Gastrocnemius medialis (tissue), 4 donors: ENCODE measurements at regions not wholly inside any gene's neighbourhood (a gene's known extent, or its start where the extent isn't known, plus 50 kb on each side); places are given as distances from the start of the nearest gene placed in this dataset.

Experiments
- ATAC-seq, 2 donors: fragments of 150-250 bp; one replicate each; pipeline ENCODE4 v1.9.1; 2016
- DNase-seq, 2 donors: peaks; one replicate each; pipeline ENCODE4 v3.0.0-alpha.2; 2019
- H3K27ac ChIP-seq, 4 donors: fragments of 200-600 bp; sonication (generic); 1 replicate in 1 of 4; 2 replicates in 3 of 4; pipeline ENCODE4 v1.5.1; 2016 to 2018; ENCODE audit warnings: mild to moderate bottlenecking in 2 of 4, moderate library complexity in 1 of 4
- H3K27me3 ChIP-seq, 3 donors: fragments of 200-600 bp; sonication (generic) in 2 of 3; 1 replicate in 1 of 3; 2 replicates in 2 of 3; pipeline versions ENCODE4 v1.5.1 to v1.6.0; 2016 to 2019; ENCODE audit warnings: mild to moderate bottlenecking in 1 of 3, moderate library complexity in 1 of 3
- H3K36me3 ChIP-seq, 2 donors: fragments of 200-600 bp; sonication (generic) in 1 of 2; one replicate each; pipeline ENCODE4 v1.5.1; 2017 to 2018
- H3K4me1 ChIP-seq, 2 donors: fragments of 200-600 bp; sonication (generic) in 1 of 2; one replicate each; pipeline ENCODE4 v1.5.1; 2016 to 2017; ENCODE audit warnings: mild to moderate bottlenecking in 2 of 2
- H3K4me3 ChIP-seq, 4 donors: fragments of 200-600 bp; sonication (generic) in 3 of 4; 1 replicate in 1 of 4; 2 replicates in 3 of 4; pipeline ENCODE4 v1.5.1; 2016 to 2019; ENCODE audit warnings: mild to moderate bottlenecking in 2 of 4
- H3K9me3 ChIP-seq, 3 donors: fragments of 200-600 bp; sonication (generic) in 2 of 3; 1 replicate in 1 of 3; 2 replicates in 2 of 3; pipeline ENCODE4 v1.5.1; 2016 to 2019
- POLR2A ChIP-seq, 2 donors: fragments of 450-650 bp; IDR thresholded peaks; one replicate each; pipeline ENCODE4 v1.6.1; 2017; ENCODE audit warnings: antibody characterized with exemption in 2 of 2, mild to moderate bottlenecking in 2 of 2, moderate library complexity in 2 of 2
- in situ Hi-C, 4 donors: fragments of 200-750 bp; cut with MboI; loops; one replicate each; pipeline versions ENCODE4 v1.15.0 to v1.8.0; 2017; ENCODE audit warnings: low sequenced_read_pairs in 4 of 4
- intact Hi-C: fragments of 100-400 bp; cut with DNase I; formaldehyde crosslinking; loops from one replicate; pipeline ENCODE4 v1.15.1; 2023; ENCODE audit warnings: low total_unique reads
- TF ChIP-seq, protein P1 (sequence below), 5 experiments: fragments of 450-650 bp in 3 of 5; fragments of 200-600 bp in 2 of 5; sonication (generic) in 2 of 5; IDR thresholded peaks in 4 of 5; conservative IDR thresholded peaks in 1 of 5; 1 replicate in 4 of 5; 2 replicates in 1 of 5; pipeline ENCODE4 v1.5.1; 2016 to 2019; ENCODE audit warnings: antibody characterized with exemption in 5 of 5, mild to moderate bottlenecking in 3 of 5, moderate library complexity in 3 of 5

DNA sequence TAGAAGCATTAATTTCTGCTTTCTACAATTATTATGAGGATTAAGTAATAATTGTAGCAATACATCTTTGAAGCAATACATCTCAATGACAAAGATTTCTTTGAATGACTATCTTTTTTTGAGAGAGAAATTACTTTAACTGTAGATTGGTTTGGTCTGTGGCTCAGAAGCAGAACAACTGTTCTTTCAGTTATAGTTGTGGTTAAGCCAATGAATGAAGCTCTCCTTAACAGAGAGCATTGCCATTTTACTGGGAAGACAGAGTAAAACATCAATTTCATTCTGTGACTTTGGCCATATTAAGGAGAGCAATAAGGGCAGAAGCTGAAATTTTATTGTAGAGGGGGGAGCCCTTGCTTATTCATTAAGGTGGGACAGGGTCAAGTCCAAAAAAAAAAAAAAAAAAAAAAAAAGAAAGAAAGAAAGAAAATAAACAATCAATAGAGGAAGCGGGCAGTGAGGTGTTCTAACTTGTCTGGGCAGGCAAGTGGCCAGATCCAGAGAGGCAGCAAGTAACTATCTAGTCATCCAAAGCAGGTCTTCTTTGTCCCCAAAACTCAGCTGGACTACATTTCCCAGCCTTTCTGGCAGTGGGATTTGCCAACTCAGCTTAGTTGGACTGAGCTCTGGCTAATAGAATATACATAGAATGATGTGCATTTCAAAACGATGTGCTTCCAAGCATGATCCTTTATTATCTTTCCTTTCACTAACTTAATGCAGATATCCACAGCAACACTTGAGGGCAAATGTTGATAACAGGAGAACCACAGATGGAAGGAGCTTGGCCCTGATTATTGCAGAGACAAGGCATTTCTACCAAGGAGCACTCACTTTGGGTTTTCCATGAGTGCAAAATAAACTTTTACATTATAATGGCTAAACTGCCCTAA lies 462.7 kb upstream of the CDH20 start:
- H3K4me3 ChIP-seq = no peak overlapping the region
- H3K4me1 ChIP-seq = no peaks in the 10 kb centered on the region
- DNase-seq (no peak), ATAC-seq (no peak)
- no peaks in the 10 kb centered on the region for H3K36me3 ChIP-seq
- H3K27ac ChIP-seq = no peak overlapping the region
- intact Hi-C loops (no loop called here), in situ Hi-C loops (no loop called here)
- TF ChIP-seq, protein P1, sequence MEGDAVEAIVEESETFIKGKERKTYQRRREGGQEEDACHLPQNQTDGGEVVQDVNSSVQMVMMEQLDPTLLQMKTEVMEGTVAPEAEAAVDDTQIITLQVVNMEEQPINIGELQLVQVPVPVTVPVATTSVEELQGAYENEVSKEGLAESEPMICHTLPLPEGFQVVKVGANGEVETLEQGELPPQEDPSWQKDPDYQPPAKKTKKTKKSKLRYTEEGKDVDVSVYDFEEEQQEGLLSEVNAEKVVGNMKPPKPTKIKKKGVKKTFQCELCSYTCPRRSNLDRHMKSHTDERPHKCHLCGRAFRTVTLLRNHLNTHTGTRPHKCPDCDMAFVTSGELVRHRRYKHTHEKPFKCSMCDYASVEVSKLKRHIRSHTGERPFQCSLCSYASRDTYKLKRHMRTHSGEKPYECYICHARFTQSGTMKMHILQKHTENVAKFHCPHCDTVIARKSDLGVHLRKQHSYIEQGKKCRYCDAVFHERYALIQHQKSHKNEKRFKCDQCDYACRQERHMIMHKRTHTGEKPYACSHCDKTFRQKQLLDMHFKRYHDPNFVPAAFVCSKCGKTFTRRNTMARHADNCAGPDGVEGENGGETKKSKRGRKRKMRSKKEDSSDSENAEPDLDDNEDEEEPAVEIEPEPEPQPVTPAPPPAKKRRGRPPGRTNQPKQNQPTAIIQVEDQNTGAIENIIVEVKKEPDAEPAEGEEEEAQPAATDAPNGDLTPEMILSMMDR (IDR thresholded peaks at IDR 0.05 in 4 of 5, conservative IDR thresholded peaks at IDR 0.05 in 1 of 5) = no peak
- no peaks in the 10 kb centered on the region for H3K9me3 ChIP-seq
- H3K27me3 ChIP-seq = no peaks in the 10 kb centered on the region

DNA sequence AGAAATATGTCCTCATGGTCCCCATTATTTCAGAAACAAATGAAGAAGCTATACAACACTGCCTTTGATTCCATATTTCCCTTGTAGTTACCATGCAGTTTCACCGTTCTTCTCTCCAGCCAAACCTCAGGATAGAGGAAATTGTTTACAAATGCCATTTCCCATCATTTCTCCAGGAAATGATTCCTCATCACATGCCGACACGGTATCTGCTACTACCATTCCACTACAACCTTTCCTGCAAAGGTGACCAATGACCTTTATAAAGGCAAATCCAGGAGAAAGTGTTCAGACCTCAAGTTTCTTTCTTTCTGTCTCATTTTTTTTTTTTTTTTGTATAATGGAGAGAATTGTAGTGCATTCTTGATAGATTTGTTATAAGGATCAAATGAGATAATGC lies 460.8 kb upstream of the CDH20 start:
- Histone ChIP-seq H3K4me1 (no peaks in the 10 kb centered on the region), H3K27me3 (no peaks in the 10 kb centered on the region), H3K36me3 (no peaks in the 10 kb centered on the region), H3K27ac (no peak overlapping the region), H3K4me3 (no peak overlapping the region), H3K9me3 (no peaks in the 10 kb centered on the region)
- TF ChIP-seq, protein P1 (IDR thresholded peaks at IDR 0.05 in 4 of 5, conservative IDR thresholded peaks at IDR 0.05 in 1 of 5) = no peak
- intact Hi-C loops = no loop called here
- DNase-seq (no peak), ATAC-seq (no peak)
- in situ Hi-C loops = no loop called here

DNA sequence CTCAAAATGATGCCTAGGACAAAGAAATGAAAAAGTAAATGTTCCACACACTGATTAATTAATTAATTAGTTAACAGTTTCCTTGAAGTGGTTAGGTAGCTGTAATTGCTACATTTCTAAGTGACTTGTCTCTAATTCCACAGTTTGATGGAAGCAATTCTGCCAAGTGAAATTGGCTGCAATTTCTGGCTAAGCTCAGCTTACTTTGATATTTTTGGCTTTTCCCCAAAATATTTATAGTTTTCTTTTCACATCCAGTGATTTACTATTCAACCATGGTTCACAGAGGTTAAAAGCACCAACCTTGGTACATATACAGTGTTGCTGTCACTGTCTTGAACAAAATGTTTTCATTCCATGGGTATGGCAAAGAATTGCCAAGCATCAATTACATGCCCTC lies 459.5 kb upstream of the CDH20 start:
- Histone ChIP-seq H3K27me3 (no peaks in the 10 kb centered on the region), H3K36me3 (no peaks in the 10 kb centered on the region), H3K4me1 (no peaks in the 10 kb centered on the region), H3K9me3 (no peaks in the 10 kb centered on the region), H3K4me3 (no peak overlapping the region), H3K27ac (no peak overlapping the region)
- in situ Hi-C loops = no loop called here
- no peak for DNase-seq
- intact Hi-C loops = no loop called here
- ATAC-seq = no peak
- no peak for TF ChIP-seq POLR2A (IDR thresholded peaks at IDR 0.05)
- TF ChIP-seq, protein P1 (IDR thresholded peaks at IDR 0.05 in 4 of 5, conservative IDR thresholded peaks at IDR 0.05 in 1 of 5) = no peak

DNA sequence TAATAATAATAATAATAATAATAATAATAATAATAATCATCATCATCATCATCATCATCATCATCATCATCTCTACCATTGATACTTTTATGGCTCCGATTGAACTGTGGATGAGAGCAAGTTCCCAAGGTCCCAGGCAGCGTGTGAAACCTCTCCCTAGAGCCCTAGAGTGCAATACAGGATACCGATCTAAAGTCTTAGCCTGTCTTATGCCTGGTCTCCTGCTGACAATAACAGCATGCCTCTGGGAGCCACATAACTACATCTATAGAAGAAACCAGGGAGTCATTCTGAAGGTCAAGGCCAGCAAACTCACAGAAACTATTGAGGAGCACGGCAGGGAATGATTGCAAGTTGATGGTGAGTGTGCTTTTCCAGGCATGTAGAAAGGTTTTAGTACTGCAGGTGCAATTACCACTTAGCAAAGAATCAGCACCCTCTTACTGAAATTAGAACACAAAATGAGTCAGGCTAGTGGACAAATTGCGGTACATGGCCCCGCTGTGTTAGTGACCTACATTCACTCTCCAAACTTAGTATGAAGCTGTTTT lies 457.2 kb upstream of the CDH20 start:
- intact Hi-C loops (no loop called here), in situ Hi-C loops (no loop called here)
- no peak for DNase-seq
- H3K4me3 ChIP-seq = no peak overlapping the region
- no peak overlapping the region for H3K27ac ChIP-seq
- no peak for TF ChIP-seq POLR2A (IDR thresholded peaks at IDR 0.05)
- H3K36me3 ChIP-seq = no peaks in the 10 kb centered on the region
- H3K9me3 ChIP-seq = no peaks in the 10 kb centered on the region
- ATAC-seq = no peak
- no peaks in the 10 kb centered on the region for H3K4me1 ChIP-seq
- H3K27me3 ChIP-seq = no peaks in the 10 kb centered on the region

DNA sequence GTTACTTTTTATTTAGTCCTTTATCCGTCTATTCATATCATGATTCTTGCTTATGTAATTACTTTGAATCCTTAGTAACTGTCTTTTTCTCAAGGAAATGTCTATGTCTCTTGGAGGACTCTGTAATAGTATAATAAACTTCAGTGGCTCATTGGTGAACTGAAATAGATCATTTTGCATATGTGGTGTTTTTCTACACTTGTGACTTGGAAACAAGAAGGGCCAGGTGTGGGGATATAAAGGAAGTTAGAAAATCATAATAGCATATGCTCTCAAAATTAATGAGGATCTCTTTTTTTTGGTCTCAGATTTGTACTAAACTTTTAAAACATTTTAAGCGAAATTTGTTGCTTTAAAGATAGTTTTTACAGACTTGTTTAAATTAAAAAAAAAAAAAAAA lies 453.0 kb upstream of the CDH20 start:
- Histone ChIP-seq H3K36me3 (no peaks in the 10 kb centered on the region), H3K9me3 (no peaks in the 10 kb centered on the region)
- intact Hi-C loops = no loop called here

More for the DNA sequence above, 453.0 kb upstream of the CDH20 start:
- in situ Hi-C loops = no loop called here
- TF ChIP-seq POLR2A (IDR thresholded peaks at IDR 0.05) = no peak
- TF ChIP-seq, protein P1 (IDR thresholded peaks at IDR 0.05 in 4 of 5, conservative IDR thresholded peaks at IDR 0.05 in 1 of 5) = no peak
- no peak for ATAC-seq
- DNase-seq = no peak
- Histone ChIP-seq H3K4me1 (no peaks in the 10 kb centered on the region), H3K27me3 (no peaks in the 10 kb centered on the region), H3K4me3 (no peak overlapping the region), H3K27ac (no peak overlapping the region)
